Heart left ventricle (tissue), 13 donors: ENCODE measurements at regions not wholly inside any gene's neighbourhood (a gene's known extent, or its start where the extent isn't known, plus 50 kb on each side); places are given as distances from the start of the nearest gene placed in this dataset.

Source experiments
- CTCF ChIP-seq, 12 donors: fragments of 200-600 bp; sonication (generic) in 4 of 12; IDR thresholded peaks; one replicate each; pipeline versions ENCODE4 v1.5.0 to v1.8.0; 2018 to 2022; ENCODE audit warnings: antibody characterized with exemption in 12 of 12, mild to moderate bottlenecking in 5 of 12
- POLR2A ChIP-seq, 2 donors: fragments of 450-650 bp; IDR thresholded peaks; one replicate each; pipeline ENCODE4 v1.6.1; 2017; ENCODE audit warnings: antibody characterized with exemption in 2 of 2, mild to moderate bottlenecking in 2 of 2, moderate library complexity in 2 of 2
- donor health status: ischemic (EF 13 %, LVEDD 7.1; RV severe dilation, severe dysfunction).
- donor health status: DM: no; HTN: yes; CAD: no.
- donor health status: DM: no; HTN: no; CAD: no.
- donor health status: ischemic (EF 25% LVEDD 6.9; RV normal size, moderate dysfunction).
- donor health status: ischemic (EF 25% LVEDD 5.7; RV mildly dilated, moderate dysfunction).
- donor health status: ischemic (EF 35%, LVEDD 5.7; RV mildly dilated, moderate dysfunction).
- donor health status: nonischemic (EF 11% LVEDD 7.7; RV severe dilation, severe dysfunction).
- donor health status: DM: yes; HTN: yes; CAD: no.
- donor health status: PGD.
- donor health status: ischemic (EF 29% LVEDD 5.4; RV normal size, mild dysfunction).
- donor health status: nonischemic (EF 23%, LVEDD 6.1; RV moderate dilation, normal function).

- TF ChIP-seq CTCF (IDR thresholded peaks at IDR 0.05), result no peak
- TF ChIP-seq POLR2A (IDR thresholded peaks at IDR 0.05), result no peak
Observed at GRCh38 chr10:20396701-20397100, 500.4 kb downstream of the NEBL start.
